ENCODE measurements at regions not wholly inside any gene's neighbourhood (a gene's known extent, or its start where the extent isn't known, plus 50 kb on each side); places are given as distances from the start of the nearest gene placed in this dataset.

GRCh38 chr1:201751872-201752271, 77.1 kb upstream of the IPO9 start:
- no peak for DNase-seq

GRCh38 chr1:201752333-201752732, 76.6 kb upstream of the IPO9 start:
- no peak for DNase-seq

- no peak for DNase-seq
Observed at GRCh38 chr1:201753492-201753891, 75.5 kb upstream of the IPO9 start.

GRCh38 chr1:201754353-201754752, 74.6 kb upstream of the IPO9 start:
- no peak for DNase-seq

- no peak for DNase-seq
Observed at GRCh38 chr1:201755200-201755599, 73.8 kb upstream of the IPO9 start.

GRCh38 chr1:201756406-201756805, 72.6 kb upstream of the IPO9 start:
- no peak for DNase-seq

- peak; percentile 50 for DNase-seq
Observed at GRCh38 chr1:201758499-201759050, 70.4 kb upstream of the IPO9 start.

- no peak for DNase-seq
Observed at GRCh38 chr1:201759194-201759815, 69.7 kb upstream of the IPO9 start.

- DNase-seq = no peak
Observed at GRCh38 chr1:201760516-201760915, 68.4 kb upstream of the IPO9 start.

GRCh38 chr1:201761178-201761577, 67.8 kb upstream of the IPO9 start:
- DNase-seq = no peak

GRCh38 chr1:201761871-201762270, 67.1 kb upstream of the IPO9 start:
- no peak for DNase-seq

- no peak for DNase-seq
Observed at GRCh38 chr1:201762381-201762780, 66.6 kb upstream of the IPO9 start.

- no peak for DNase-seq
Observed at GRCh38 chr1:201763455-201764140, 65.4 kb upstream of the IPO9 start.

GRCh38 chr1:201764166-201764565, 64.8 kb upstream of the IPO9 start:
- DNase-seq = no peak

GRCh38 chr1:201764579-201764978, 64.4 kb upstream of the IPO9 start:
- DNase-seq = no peak

- no peak for DNase-seq
Observed at GRCh38 chr1:201766131-201766866, 62.7 kb upstream of the IPO9 start.

- no peak for DNase-seq
Observed at GRCh38 chr1:201767339-201767738, 61.6 kb upstream of the IPO9 start.

- DNase-seq = no peak
Observed at GRCh38 chr1:201769072-201769471, 59.9 kb upstream of the IPO9 start.

GRCh38 chr1:201769966-201770365, 59.0 kb upstream of the IPO9 start:
- no peak for DNase-seq

- DNase-seq = no peak
Observed at GRCh38 chr1:201771466-201771865, 57.5 kb upstream of the IPO9 start.

- no peak for DNase-seq
Observed at GRCh38 chr1:201772178-201772577, 56.8 kb upstream of the IPO9 start.

GRCh38 chr1:201773764-201774163, 55.2 kb upstream of the IPO9 start:
- DNase-seq = no peak

GRCh38 chr1:201774224-201774982, 54.6 kb upstream of the IPO9 start:
- no peak for DNase-seq
